Stomach (tissue), 8 donors: ENCODE measurements at regions not wholly inside any gene's neighbourhood (a gene's known extent, or its start where the extent isn't known, plus 50 kb on each side); places are given as distances from the start of the nearest gene placed in this dataset.

Source experiments
- DNase-seq, 2 donors: peaks; one replicate each; pipeline versions ENCODE4 v3.0.0 to v3.0.0-alpha.2; 2013 to 2019
- H3K27ac ChIP-seq, 5 donors: fragments of 200-600 bp in 4 of 5; sonication (generic) in 4 of 5; one replicate each; pipeline ENCODE4 v1.5.1; 2013 to 2019; ENCODE audit warnings: mild to moderate bottlenecking in 1 of 5, moderate library complexity in 1 of 5
- H3K27me3 ChIP-seq, 3 donors: fragments of 200-600 bp; sonication (generic); one replicate each; pipeline ENCODE4 v1.5.1; 2017 to 2019; ENCODE audit warnings: mixed run types in 1 of 3
- H3K36me3 ChIP-seq, 4 donors: fragments of 200-600 bp; sonication (generic); 1 replicate in 3 of 4; 2 replicates in 1 of 4; pipeline ENCODE4 v1.5.1; 2016 to 2019
- H3K4me1 ChIP-seq, 4 donors: fragments of 200-600 bp; sonication (generic); one replicate each; pipeline ENCODE4 v1.5.1; 2016 to 2019
- H3K4me3 ChIP-seq, 4 donors: fragments of 200-600 bp; sonication (generic) in 3 of 4; one replicate each; pipeline ENCODE4 v1.5.1; 2016 to 2019; ENCODE audit warnings: mild to moderate bottlenecking in 1 of 4
- H3K9me3 ChIP-seq, 4 donors: fragments of 200-600 bp; sonication (generic); one replicate each; pipeline ENCODE4 v1.5.1; 2016 to 2019
- EP300 ChIP-seq: sonication (generic); formaldehyde crosslinking; IDR thresholded peaks from one replicate; pipeline ENCODE4 v1.6.1; 2017; ENCODE audit warnings: antibody characterized with exemption
- POLR2A ChIP-seq, 4 donors: fragments of 450-650 bp; IDR thresholded peaks; one replicate each; pipeline ENCODE4 v1.6.1; 2016; ENCODE audit warnings: antibody characterized with exemption in 4 of 4, control low read depth in 2 of 4, mild to moderate bottlenecking in 1 of 4, moderate library complexity in 1 of 4
- POLR2AphosphoS5 ChIP-seq, 3 donors: sonication (generic); formaldehyde crosslinking; IDR thresholded peaks; one replicate each; pipeline ENCODE4 v1.6.1; 2016; ENCODE audit warnings: antibody characterized with exemption in 3 of 3
- WGBS, 5 donors: extraction: QIAGEN DNeasy Blood & Tissue Kit in 3 of 5; methylation state at CpG; one replicate each; pipeline versions ENCODE4 v1.1.5 to v1.1.7; 2013 to 2018; 5-methylcytosine and 5-hydroxymethylcytosine counted together
- intact Hi-C: fragments of 100-400 bp; cut with DNase I; formaldehyde crosslinking; loops from one replicate; pipeline ENCODE4 v1.15.1; 2023; ENCODE audit warnings: low total_unique reads
- TF ChIP-seq, protein P1 (sequence below), 7 experiments: fragments of 450-650 bp in 4 of 7; fragments of 200-600 bp in 3 of 7; sonication (generic) in 3 of 7; IDR thresholded peaks; one replicate each; pipeline ENCODE4 v1.5.1; 2016 to 2019; ENCODE audit warnings: antibody characterized with exemption in 7 of 7, control low read depth in 2 of 7, mild to moderate bottlenecking in 1 of 7
- donor health status: healthy with polysubstance abuse.
- donor health status: Bipolar disorder and iron deficiency.
- donor health status: healthy.

DNA sequence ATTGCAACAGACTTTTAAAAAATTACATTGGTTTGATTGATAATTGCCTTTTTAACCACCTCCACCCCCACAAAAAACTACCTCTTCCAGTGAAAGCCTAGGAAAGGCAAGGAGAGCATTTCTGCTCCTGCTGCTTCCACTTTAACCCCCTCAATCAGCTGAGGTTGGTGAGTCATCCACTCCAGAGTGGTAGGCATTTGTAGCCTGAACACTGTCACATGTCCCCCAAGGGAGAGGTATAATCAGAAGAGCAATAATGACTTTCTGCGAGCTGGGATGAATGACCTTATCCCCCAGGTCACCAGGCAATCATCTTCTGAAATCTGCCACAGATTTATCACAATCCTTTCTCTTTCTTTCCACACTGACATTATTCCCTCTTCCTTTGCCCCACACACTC is 126.6 kb upstream of the CAMK1G start:
- Histone ChIP-seq H3K36me3 (no peaks in the 10 kb centered on the region), H3K9me3 (peaks cover 0 to 17% (median 10%) of the 10 kb centered on the region in 4 donors), H3K27ac (no peak overlapping the region), H3K4me3 (no peak overlapping the region), H3K27me3 (no peaks in the 10 kb centered on the region), H3K4me1 (no peaks in the 10 kb centered on the region)
- TF ChIP-seq POLR2A (IDR thresholded peaks at IDR 0.05) (no peak), POLR2AphosphoS5 (IDR thresholded peaks at IDR 0.05) (no peak), EP300 (no peak)
- TF ChIP-seq, protein P1, sequence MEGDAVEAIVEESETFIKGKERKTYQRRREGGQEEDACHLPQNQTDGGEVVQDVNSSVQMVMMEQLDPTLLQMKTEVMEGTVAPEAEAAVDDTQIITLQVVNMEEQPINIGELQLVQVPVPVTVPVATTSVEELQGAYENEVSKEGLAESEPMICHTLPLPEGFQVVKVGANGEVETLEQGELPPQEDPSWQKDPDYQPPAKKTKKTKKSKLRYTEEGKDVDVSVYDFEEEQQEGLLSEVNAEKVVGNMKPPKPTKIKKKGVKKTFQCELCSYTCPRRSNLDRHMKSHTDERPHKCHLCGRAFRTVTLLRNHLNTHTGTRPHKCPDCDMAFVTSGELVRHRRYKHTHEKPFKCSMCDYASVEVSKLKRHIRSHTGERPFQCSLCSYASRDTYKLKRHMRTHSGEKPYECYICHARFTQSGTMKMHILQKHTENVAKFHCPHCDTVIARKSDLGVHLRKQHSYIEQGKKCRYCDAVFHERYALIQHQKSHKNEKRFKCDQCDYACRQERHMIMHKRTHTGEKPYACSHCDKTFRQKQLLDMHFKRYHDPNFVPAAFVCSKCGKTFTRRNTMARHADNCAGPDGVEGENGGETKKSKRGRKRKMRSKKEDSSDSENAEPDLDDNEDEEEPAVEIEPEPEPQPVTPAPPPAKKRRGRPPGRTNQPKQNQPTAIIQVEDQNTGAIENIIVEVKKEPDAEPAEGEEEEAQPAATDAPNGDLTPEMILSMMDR (IDR thresholded peaks at IDR 0.05), result no peak
- intact Hi-C loops, result no loop called here
- no peak for DNase-seq
- WGBS, 5 donors, result 53 to 83% (median 71%) methylated on average over 1 of the region's 1 CpG

DNA sequence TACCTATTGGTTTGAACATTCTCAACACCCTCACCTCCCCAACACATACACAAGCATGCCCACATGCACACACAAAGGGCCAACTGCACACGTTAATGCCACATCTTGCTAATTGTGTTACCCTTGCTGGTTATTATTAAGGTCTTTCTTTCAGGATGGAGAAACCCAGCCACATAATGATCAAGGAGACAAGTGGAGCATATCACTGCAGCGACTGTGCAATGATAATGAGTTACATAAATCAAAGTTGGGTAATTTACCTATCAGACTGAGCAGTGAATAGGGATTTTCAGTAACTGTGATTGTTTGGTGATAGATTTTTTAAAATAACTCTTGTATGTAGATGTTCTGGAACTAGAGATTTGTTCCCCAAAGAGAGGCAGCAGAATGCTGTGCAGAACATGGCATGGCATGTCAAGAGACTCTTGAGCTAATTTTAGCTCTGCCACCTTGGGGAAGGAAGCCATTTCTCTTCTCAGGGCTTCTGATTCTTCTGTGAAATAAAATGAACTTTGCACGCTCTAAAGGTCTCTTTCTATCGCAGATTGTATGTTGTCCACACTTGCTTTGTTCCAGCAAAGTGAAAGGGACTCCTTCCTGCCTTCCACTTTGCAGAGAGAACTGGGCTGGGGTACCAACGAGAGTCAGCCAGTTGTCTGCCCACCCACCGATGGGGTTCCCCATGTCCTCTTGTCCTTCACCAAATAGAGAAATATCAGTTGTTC is 126.0 kb upstream of the CAMK1G start:
- H3K4me1 ChIP-seq, result no peaks in the 10 kb centered on the region
- H3K27ac ChIP-seq, result no peak overlapping the region
- no peaks in the 10 kb centered on the region for H3K27me3 ChIP-seq
- H3K4me3 ChIP-seq, result no peak overlapping the region
- WGBS, 5 donors, result 69 to 77% (median 76%) methylated on average over 6 of the region's 6 CpGs
- H3K9me3 ChIP-seq, result peaks cover 5 to 24% (median 17%) of the 10 kb centered on the region in 4 donors
- intact Hi-C loops, result no loop called here
- DNase-seq, result no peak
- H3K36me3 ChIP-seq, result no peaks in the 10 kb centered on the region
- TF ChIP-seq EP300, result no peak
- TF ChIP-seq, protein P1 (IDR thresholded peaks at IDR 0.05), result no peak
- no peak for TF ChIP-seq POLR2AphosphoS5 (IDR thresholded peaks at IDR 0.05)
- no peak for TF ChIP-seq POLR2A (IDR thresholded peaks at IDR 0.05)

DNA sequence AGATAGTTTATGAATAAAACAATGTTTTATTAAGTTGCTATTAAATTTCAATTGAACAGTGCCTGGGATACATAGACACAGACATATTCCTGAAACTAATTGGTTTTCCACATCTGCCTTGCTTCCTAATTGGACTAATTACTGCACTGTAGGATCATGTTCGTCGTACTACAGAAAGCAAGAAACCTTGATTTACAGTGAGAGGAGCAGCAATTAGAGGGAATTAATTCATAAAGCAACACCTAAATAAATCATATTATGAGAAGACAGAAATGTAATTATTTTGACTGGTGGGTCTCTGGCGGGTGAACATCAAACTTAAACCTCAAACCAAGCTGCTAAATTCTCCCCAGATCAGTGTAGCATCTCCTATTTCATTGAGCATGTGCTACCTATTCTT is 124.6 kb upstream of the CAMK1G start:
- TF ChIP-seq EP300 (no peak), POLR2A (IDR thresholded peaks at IDR 0.05) (no peak), POLR2AphosphoS5 (IDR thresholded peaks at IDR 0.05) (no peak)
- TF ChIP-seq, protein P1 (IDR thresholded peaks at IDR 0.05), result no peak
- intact Hi-C loops, result no loop called here
- no peaks in the 10 kb centered on the region for H3K4me1 ChIP-seq
- WGBS, 5 donors, result 70 to 95% (median 89%) methylated on average over 3 of the region's 3 CpGs
- H3K4me3 ChIP-seq, result no peak overlapping the region
- no peaks in the 10 kb centered on the region for H3K36me3 ChIP-seq
- no peak for DNase-seq
- H3K27me3 ChIP-seq, result no peaks in the 10 kb centered on the region
- peaks cover 5 to 24% (median 19%) of the 10 kb centered on the region in 4 donors for H3K9me3 ChIP-seq
- H3K27ac ChIP-seq, result no peak overlapping the region

DNA sequence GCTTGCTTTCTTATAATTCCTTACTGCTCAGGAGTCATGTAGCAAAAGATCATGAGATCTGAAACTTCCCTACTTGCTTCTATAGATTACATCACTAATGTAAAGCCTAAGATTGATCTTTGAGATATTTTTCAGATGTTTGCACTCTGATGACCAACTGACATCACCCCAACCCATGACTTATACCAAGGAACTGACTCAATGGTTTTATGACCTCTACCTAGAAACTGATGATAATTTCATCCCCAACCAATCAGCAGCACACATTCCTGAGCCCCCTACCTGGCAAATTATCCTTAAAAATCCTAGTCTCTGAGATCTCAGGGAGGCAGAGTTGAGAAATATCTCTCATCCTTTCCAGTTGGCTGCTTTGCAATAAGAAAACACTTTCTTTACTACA is 122.3 kb upstream of the CAMK1G start:
- H3K9me3 ChIP-seq, result peaks cover 5 to 24% (median 19%) of the 10 kb centered on the region in 4 donors
- no peak overlapping the region for H3K27ac ChIP-seq
- no peaks in the 10 kb centered on the region for H3K27me3 ChIP-seq
- TF ChIP-seq, protein P1 (IDR thresholded peaks at IDR 0.05), result no peak
- no peaks in the 10 kb centered on the region for H3K4me1 ChIP-seq
- intact Hi-C loops, result no loop called here
- no peaks in the 10 kb centered on the region for H3K36me3 ChIP-seq
- DNase-seq, result no peak
- H3K4me3 ChIP-seq, result no peak overlapping the region
